ENCODE measurements at regions not wholly inside any gene's neighbourhood (a gene's known extent, or its start where the extent isn't known, plus 50 kb on each side); places are given as distances from the start of the nearest gene placed in this dataset.
"Not testable (repeated sequence)": the region's sequence is repeated elsewhere in the genome, so short reads cannot be mapped to it uniquely, and the experiment has no call there.

DNA sequence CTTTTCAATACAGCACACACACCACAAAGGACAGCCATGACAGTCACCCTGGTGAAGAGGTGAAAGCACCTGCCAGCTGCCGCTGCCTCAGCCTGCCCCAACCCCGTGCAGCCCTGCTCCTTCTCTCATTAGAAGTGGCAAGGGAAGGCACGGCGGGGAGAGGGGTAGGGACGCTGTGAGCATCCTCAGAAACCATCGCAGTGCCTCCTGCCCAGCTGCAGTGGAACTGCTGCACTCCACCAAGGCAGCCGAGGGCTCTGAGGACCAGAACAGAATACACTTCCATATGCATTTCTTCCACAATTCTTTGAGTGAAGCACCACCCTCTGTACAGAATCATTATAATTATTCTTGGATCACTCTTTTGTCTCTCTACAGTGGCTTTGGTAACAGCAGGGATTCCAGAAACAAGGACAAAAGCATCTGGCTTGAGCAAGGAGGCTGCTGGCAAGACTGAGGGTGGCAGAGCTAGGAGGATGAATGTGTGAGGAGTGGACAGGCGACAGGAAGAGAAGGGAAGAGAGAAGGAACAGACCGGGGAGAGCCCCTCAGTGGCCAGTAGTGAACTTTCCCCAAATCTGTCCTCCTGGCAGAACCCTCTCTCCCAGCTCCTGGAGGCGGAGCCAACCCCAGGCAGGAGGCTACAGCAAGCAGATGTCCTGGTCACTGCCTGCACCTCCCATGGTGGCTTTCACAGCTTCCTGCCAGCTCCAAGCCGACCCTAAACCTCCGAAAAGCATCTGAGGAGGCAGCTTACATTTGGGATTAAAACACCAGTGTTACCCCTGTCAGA, 73.2 kb downstream of the MTNR1A start:
- no peak overlapping the region for H3K4me3 ChIP-seq (ENCODE audit: low read length)
- DNase-seq (ENCODE audit: low read depth, low spot score) = no peak

DNA sequence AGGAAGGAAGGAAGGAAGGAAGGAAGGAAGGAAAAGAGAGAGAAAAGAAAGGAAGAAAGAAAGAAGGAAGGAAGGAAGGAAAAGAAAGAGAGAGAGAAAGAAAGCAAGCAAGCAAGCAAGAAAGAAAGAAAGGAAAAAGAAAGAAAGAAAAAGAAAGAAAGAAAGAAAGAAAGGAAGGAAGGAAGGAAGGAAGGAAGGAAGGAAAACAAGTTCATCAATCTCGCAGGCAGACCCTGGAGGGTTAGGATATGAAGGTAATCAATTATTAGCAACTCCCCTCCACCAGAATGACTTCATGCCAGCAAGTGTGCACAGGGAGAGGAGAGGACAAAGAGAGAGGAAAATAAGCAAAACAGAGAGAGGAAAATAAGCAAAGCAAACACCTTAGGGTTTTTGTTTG, 80.2 kb downstream of the MTNR1A start:
- no peak overlapping the region for H3K4me3 ChIP-seq (ENCODE audit: low read length)
- DNase-seq (ENCODE audit: low read depth, low spot score) = no peak

DNA sequence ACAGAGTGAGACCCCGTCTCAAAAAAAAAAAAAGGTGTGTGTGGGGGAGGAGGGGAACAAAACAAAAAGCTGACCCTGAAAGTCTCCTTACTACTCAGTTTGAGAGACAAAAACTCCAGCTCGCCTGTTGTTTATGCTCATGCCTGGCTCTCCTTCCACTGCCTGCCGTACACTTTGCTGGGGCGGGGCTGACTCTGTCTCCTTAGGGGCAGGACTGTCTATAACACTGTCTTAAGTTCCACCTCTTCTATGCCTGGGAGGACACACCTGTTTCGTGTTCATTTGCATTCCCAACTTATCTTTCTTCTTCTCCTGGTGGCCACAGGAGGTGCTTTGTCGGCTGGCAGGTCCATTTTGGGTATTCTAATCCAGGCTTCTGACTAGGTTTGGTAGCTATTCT, 81.4 kb downstream of the MTNR1A start:
- H3K4me3 ChIP-seq (ENCODE audit: low read length) = no peak overlapping the region
- DNase-seq (ENCODE audit: low read depth, low spot score) = no peak

DNA sequence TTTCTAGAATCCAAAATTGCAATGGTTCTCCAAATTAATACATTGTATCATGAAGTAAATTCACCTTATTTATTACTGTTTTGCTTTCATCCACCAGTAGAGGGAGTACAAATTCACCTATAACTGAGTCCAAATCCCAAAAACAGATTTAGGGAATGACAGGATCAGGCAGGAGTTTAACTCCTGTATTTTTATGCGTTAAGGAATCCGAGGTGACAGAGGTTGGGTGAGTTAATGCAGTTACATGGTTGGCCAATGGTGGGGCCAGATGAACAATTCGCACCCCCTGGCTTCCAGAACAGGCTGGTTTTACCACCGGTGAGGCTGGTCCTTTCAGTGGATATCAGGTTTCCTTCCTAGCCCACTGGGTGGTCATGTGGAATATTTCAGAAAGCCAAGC, 82.4 kb downstream of the MTNR1A start:
- peak; percentile 10 for DNase-seq (ENCODE audit: low read depth, low spot score)
- H3K4me3 ChIP-seq (ENCODE audit: low read length) = no peak overlapping the region

- no peak for DNase-seq (ENCODE audit: low read depth, low spot score)
Observed at GRCh38 chr4:186471441-186471840, 83.9 kb downstream of the MTNR1A start.

DNA sequence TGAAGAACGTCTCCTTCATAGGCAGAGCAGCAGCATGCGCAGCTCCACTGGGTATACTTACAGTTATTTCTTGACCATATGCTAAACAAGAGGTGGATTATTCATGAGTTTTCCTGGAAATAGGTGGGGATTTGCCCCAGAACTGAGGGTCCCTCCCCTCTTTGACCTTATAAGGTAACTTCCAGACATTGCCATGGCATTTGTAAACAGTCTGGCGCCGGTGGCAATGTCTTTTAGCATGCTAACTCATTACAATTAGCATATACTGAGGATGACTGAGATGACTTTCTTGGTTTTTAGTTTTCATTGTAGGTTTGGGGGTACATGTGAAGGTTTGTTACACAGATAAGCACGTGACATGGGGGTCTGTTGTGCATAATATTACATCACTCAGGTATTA, 97.3 kb downstream of the MTNR1A start:
- no peak for DNase-seq (ENCODE audit: low read depth, low spot score)
- H3K4me3 ChIP-seq (ENCODE audit: low read length) = no peak overlapping the region

More at GRCh38 chr4:186471441-186471840, 83.9 kb downstream of the MTNR1A start:
- no peak overlapping the region for H3K4me3 ChIP-seq (ENCODE audit: low read length)

GRCh38 chr4:186451982-186452381, 103.4 kb downstream of the MTNR1A start:
- H3K4me3 ChIP-seq (ENCODE audit: low read length) = no peak overlapping the region
- DNase-seq (ENCODE audit: low read depth, low spot score) = no peak

DNA sequence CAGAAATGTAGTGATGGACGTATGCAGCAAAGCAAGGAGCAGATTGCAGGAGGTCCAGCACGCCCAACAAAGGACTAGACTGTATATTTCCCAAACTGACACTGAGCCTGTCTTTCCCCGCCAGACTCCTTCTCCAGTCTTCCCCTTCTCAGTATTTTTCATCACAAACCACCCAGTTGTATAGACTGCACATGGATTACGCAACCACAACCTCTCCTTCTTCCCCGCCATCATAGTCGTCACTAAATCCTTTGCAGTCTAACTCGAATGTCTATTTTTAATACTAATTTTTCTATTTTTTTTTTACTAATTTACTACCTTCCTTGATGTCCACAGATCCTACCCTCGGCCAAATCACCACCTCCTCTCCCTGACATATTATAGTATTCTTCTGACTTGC, 105.4 kb downstream of the MTNR1A start:
- DNase-seq (ENCODE audit: low read depth, low spot score) = no peak
- H3K4me3 ChIP-seq (ENCODE audit: low read length) = no peak overlapping the region

- no peak for DNase-seq (ENCODE audit: low read depth, low spot score)
- H3K4me3 ChIP-seq (ENCODE audit: low read length) = no peak overlapping the region
Observed at GRCh38 chr4:186445040-186445439, 110.3 kb downstream of the MTNR1A start.

DNA sequence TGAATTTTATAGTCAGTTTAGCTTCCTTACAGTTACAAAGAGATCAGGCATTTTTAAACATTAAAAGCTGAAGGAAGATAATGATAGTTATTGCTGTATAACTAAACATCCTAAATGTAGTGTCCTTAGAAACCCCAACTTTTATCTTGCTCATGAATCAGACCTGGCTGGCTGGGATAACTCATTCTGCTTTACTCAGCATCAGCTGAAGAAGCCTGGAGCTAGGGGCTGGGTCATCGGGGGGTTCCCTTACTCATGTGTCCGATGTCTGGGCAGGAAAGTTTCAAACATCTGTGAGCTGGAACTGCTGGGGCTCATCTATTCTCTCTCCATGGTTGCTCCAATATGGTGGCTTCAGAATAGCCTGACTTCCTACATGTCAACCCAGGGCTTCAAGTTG, 113.9 kb downstream of the MTNR1A start:
- no peak overlapping the region for H3K4me3 ChIP-seq (ENCODE audit: low read length)
- DNase-seq (ENCODE audit: low read depth, low spot score) = no peak

DNA sequence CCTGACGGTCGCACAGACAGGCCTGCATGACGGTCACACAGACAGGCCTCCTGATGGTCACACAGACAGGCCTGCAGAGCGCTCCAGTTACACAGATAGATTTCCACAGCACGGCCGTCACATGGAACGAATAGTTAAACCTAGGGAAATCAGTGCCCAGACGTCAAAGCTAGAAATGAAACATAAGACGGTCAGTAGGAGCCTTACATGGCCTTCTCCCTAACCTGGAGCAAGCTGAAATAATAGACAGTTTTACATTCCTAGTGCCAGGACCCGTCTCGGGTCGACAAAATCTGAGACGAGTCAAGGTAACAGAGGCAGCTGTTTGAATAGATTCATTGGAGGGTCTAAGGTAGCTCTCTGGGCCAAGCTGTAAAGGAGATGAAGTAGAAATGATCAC, 126.9 kb downstream of the MTNR1A start:
- H3K4me3 ChIP-seq (ENCODE audit: low read length) = no peak overlapping the region
- no peak for DNase-seq (ENCODE audit: low read depth, low spot score)

GRCh38 chr4:186424745-186425144, 130.6 kb downstream of the MTNR1A start:
- no peak for DNase-seq (ENCODE audit: low read depth, low spot score)
- no peak overlapping the region for H3K4me3 ChIP-seq (ENCODE audit: low read length)

DNA sequence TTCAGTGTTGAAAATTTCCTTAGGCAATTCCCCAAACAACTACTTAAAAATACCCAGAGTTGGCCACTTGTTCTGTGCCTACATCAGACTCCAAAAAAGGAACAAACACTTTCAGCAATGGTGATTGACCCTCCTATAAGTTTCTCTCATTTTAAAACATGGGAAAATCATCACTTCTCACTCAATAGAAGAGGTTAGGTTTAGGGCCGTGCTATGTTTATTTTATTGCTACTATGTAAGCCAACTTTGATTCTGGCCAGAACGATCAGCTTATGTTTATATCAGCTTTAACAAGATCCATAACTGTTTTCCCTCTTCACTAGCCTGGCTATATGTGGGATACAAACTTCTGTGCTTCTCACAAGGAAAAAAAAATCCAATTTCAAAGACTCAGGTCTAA, 133.1 kb downstream of the MTNR1A start:
- no peak overlapping the region for H3K4me3 ChIP-seq (ENCODE audit: low read length)
- DNase-seq (ENCODE audit: low read depth, low spot score) = no peak

- H3K4me3 ChIP-seq (ENCODE audit: low read length) = no peak overlapping the region
- no peak for DNase-seq (ENCODE audit: low read depth, low spot score)
Observed at GRCh38 chr4:186416451-186417060, 138.8 kb downstream of the MTNR1A start.

DNA sequence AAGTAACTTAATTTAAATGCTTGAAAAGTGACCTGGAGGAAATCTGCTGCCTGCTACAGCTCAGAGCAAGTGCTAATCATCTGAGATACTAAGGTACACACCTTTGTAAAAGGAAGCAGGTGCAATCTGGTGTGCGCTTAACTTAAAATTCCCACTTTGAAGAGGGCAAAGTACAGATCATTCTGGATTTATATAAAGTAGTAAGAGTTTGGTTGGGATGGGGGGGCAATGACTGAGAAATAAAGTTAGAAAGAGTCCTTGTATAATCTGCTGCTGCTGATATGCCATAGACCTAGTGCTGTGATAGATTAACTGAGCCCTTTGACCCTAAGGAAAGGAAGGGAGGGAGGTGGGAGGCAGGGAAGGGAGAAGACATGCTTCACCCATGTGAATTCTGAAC, 141.0 kb downstream of the MTNR1A start:
- no peak for DNase-seq (ENCODE audit: low read depth, low spot score)
- H3K4me3 ChIP-seq (ENCODE audit: low read length) = no peak overlapping the region

DNA sequence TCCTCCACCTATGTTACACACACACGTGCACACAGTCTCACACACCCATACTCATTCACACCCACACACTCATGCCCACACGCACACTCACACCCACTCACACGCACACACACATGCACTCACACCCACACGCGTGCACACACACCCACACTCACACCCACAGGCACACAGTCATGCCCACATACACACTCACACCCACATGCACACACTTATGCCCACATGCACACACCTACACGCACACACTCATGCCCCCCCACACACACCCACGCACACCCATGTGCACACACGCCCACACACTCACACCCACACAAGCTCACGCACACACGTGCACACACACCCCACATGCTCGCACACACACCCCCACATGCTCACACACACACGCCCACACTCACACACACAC, 140.0 kb downstream of the F11 start:
- H3K4me3 ChIP-seq (ENCODE audit: low read length) = no peak overlapping the region

GRCh38 chr4:186404562-186405134, 138.7 kb downstream of the F11 start:
- no peak overlapping the region for H3K4me3 ChIP-seq (ENCODE audit: low read length)
- no peak for DNase-seq (ENCODE audit: low read depth, low spot score)

More for the DNA sequence above, 140.0 kb downstream of the F11 start:
- no peak for DNase-seq (ENCODE audit: low read depth, low spot score)

GRCh38 chr4:186400676-186401075, 134.7 kb downstream of the F11 start:
- no peak overlapping the region for H3K4me3 ChIP-seq (ENCODE audit: low read length)
- DNase-seq (ENCODE audit: low read depth, low spot score) = no peak

DNA sequence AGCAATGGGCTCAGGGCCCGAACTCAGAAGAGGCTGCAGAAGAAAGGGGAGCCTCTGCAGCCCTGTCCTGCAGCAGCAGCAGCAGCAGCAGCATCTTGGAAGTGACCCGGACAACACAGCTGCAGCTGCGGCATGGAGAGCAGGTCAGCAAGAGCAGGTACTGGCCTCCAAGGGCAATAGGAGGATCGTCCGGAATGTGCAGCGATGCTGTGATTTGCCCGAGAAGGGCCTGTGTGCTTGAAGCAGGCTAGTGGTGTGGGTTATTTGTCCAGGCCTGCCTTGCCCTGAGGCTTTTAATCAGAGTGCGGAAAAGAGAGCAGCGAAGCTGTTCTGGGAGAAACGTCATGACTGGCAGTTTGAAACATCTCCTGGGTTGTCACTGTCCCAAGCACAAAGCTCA, 126.0 kb downstream of the F11 start:
- no peak overlapping the region for H3K4me3 ChIP-seq (ENCODE audit: low read length)
- no peak for DNase-seq (ENCODE audit: low read depth, low spot score)

- DNase-seq (ENCODE audit: low read depth, low spot score) = peak; percentile 23
- H3K4me3 ChIP-seq (ENCODE audit: low read length) = not testable (repeated sequence)
Observed at GRCh38 chr4:186384328-186384727, 118.3 kb downstream of the F11 start.

DNA sequence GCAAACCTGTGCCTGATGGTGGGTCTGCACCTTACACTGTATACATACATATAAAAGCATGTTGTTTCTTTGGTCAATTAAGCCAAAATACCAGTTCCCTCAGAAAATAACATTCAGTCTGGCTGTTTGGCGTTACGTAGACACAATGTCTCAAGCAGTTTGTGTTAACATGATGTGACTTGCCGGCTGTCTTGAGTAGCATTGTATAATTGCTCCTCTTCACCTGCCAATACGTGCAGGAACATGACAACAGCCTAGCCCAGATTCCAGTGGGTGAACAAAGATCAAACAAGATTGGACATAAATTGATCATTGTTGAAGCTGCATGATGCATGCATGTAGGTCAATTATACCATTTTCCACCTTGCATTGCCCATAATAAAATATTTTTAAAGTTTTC, 102.3 kb downstream of the F11 start:
- no peak for DNase-seq (ENCODE audit: low read depth, low spot score)
- no peak overlapping the region for H3K4me3 ChIP-seq (ENCODE audit: low read length)

Measured in Jurkat, Clone E6-1 (cell line).